D721Med (cell line): ENCODE measurements at regions not wholly inside any gene's neighbourhood (a gene's known extent, or its start where the extent isn't known, plus 50 kb on each side); places are given as distances from the start of the nearest gene placed in this dataset.

Source experiments
- DNase-seq: peaks from one replicate; pipeline ENCODE4 v3.0.0; 2011; ENCODE audit warnings: low spot score; ENCODE audit not compliant: insufficient read length
- FAIRE-seq: peaks from 2 replicates; lab custom pipeline; 2011; peaks lifted over from hg19 to GRCh38; lab: Jason Lieb, UNC
- TF ChIP-seq, protein P1 (sequence below): IDR thresholded peaks from 2 replicates; pipeline ENCODE4 v1.5.1; 2012; ENCODE audit warnings: mild to moderate bottlenecking, control low read depth; ENCODE audit not compliant: insufficient read depth; ENCODE audit errors: missing control alignments

DNA sequence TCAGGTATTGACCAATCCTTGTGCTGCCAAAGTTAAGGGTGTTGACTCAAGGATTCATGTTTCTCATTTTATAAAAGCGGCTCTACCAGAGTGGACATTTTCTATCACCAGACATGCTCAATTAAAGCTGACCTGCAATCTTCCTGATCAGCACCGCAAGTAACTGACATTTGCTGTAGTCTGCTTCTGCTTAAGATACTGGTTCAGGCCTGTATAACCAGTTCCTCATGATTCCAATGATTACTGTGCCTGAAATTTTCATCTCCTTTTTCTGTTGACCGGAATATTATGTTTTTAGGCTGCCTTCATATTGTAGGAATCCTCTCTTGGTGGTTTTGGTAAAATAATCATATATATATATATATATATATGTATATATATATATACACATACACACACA lies 160.2 kb upstream of the SPIN4 start:
- no peak for FAIRE-seq

GRCh38 chrX:63508668-63509067 lies 157.5 kb upstream of the SPIN4 start:
- DNase-seq (no peak), FAIRE-seq (no peak)
- TF ChIP-seq, protein P1, sequence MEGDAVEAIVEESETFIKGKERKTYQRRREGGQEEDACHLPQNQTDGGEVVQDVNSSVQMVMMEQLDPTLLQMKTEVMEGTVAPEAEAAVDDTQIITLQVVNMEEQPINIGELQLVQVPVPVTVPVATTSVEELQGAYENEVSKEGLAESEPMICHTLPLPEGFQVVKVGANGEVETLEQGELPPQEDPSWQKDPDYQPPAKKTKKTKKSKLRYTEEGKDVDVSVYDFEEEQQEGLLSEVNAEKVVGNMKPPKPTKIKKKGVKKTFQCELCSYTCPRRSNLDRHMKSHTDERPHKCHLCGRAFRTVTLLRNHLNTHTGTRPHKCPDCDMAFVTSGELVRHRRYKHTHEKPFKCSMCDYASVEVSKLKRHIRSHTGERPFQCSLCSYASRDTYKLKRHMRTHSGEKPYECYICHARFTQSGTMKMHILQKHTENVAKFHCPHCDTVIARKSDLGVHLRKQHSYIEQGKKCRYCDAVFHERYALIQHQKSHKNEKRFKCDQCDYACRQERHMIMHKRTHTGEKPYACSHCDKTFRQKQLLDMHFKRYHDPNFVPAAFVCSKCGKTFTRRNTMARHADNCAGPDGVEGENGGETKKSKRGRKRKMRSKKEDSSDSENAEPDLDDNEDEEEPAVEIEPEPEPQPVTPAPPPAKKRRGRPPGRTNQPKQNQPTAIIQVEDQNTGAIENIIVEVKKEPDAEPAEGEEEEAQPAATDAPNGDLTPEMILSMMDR = no peak

More for the DNA sequence above, 160.2 kb upstream of the SPIN4 start:
- DNase-seq = no peak
- TF ChIP-seq, protein P1 = no peak

DNA sequence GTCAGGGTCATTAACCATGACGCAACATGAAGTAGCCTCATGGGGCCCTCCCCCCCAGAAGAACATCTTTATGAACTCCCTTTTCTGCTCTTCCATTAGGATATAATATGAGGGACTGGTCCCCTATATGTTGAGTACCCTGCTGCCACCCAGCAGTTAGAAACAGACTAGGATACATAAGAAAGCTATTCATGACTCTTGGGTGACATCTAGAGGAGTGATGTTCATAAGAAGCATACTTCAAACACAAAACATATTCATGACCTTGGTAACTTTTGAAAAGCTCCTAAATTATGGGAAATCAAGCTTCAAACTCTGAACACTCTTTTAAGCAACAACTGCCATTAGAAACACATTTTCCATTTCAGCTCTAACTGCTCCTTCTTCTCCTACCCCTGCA lies 155.2 kb upstream of the SPIN4 start:
- TF ChIP-seq, protein P1 = peak; percentile 29
- DNase-seq = no peak
- FAIRE-seq = no peak

DNA sequence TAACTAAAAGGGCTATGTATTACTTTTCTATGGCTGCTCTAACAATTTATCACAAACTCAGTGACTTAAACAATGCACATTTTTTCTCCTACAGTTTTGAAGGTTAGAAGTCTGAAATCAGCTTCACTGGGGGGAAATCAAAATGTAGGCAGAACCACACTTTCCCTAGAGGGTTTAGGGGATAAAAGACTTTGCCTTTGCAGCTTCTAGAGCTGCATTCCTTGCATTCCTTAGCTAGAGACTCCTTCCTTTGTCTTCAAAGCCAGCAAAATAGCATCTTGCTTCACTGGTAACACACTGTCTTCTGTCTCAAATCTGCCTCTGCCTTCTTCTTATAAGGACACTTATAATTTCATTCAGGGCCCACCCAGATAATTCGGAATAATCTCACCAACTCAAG lies 152.4 kb upstream of the SPIN4 start:
- no peak for DNase-seq
- TF ChIP-seq, protein P1 = no peak
- FAIRE-seq = no peak

DNA sequence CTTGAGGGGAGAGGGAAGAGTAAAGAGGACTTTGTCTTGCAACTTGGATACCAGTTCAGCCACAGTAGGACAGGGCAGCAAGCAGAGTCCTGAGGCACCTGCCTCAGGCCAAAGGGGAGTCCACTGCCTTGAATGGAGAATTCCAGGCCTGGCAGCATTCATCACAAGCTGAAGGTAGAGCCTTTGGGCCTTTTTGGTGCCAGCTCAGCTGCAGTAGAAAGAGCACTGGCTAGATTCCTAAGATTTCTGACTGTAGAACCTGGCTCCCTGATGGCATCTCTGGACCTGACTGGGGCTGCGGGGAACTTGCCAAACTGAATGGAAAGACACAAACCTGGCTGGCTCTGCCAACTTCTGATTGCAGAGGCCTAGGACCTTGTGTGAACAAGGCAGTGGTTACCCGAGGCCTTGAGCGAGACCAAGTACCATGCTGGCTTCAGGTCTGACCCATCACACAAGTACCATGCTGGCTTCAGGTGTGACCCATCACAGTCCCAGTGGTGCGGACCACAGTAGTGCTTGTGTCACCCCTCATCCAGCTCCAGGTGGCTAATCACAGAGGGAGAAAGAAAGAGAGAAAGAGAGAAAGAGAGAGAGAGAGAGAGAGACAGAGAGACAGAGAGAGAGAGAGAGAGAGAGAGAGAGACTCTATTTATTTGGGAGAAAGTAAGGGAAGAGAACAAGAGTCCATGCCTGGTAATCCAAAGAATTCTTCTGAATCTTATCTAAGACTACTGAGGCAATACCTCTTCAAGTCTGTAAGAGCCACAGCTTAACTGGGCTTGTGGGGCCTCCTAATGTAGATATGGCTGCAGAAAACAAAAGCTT lies 137.6 kb upstream of the SPIN4 start:
- DNase-seq (no peak), FAIRE-seq (no peak)
- TF ChIP-seq, protein P1 = no peak

GRCh38 chrX:63475200-63475599 lies 124.1 kb upstream of the SPIN4 start:
- TF ChIP-seq, protein P1 = no peak
- DNase-seq = no peak
- FAIRE-seq = no peak

DNA sequence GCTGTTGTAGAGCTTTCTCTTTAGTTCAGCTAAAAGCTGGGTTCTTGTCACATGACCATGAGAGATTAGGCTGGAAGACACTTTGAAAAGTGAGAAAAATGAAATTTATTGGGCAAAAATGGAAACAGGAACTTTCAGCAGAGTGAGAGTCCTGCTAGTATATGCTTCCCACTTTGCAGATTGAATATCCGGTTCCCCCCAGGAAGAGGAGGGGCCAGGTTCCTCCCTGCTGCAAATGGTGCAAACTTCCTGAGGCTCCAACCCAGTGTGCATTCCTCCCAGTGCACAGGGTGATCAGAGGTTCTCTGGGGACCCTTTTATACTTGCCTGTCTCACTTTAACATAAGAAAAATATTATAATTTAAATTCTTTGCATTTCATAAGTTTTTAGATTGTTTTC lies 119.9 kb upstream of the SPIN4 start:
- DNase-seq = no peak
- FAIRE-seq = no peak
- TF ChIP-seq, protein P1 = no peak
